ENCODE measurements at regions not wholly inside any gene's neighbourhood (a gene's known extent, or its start where the extent isn't known, plus 50 kb on each side); places are given as distances from the start of the nearest gene placed in this dataset.

DNA sequence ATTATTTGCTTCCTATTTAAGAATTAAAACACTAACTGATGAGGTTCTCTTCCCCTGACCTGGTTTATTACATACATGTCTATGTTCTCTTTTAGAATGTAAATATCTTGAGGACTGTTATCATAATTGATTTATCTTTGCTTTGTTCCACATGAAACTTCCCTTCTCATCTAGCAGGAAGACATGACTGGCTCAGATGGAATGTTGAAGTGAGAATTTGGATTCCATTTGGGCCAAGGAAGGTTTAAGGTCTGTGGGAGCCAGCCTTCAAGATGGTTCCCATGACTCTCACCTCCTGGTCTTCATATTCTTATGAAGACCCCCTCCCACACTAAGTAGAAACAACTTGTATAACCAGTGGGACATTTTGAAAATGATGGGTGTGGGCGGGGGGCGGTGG lies 222.2 kb upstream of the GADL1 start:
- TF ChIP-seq, protein P1, sequence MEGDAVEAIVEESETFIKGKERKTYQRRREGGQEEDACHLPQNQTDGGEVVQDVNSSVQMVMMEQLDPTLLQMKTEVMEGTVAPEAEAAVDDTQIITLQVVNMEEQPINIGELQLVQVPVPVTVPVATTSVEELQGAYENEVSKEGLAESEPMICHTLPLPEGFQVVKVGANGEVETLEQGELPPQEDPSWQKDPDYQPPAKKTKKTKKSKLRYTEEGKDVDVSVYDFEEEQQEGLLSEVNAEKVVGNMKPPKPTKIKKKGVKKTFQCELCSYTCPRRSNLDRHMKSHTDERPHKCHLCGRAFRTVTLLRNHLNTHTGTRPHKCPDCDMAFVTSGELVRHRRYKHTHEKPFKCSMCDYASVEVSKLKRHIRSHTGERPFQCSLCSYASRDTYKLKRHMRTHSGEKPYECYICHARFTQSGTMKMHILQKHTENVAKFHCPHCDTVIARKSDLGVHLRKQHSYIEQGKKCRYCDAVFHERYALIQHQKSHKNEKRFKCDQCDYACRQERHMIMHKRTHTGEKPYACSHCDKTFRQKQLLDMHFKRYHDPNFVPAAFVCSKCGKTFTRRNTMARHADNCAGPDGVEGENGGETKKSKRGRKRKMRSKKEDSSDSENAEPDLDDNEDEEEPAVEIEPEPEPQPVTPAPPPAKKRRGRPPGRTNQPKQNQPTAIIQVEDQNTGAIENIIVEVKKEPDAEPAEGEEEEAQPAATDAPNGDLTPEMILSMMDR (IDR thresholded peaks at IDR 0.05 in 2 of 3, conservative IDR thresholded peaks at IDR 0.05 in 1 of 3; ENCODE audit: borderline replicate concordance in 1 of 3, insufficient read depth in 1 of 3, low read depth in 2 of 3, low read length in 2 of 3), result no peak
- TF ChIP-seq, protein P2, sequence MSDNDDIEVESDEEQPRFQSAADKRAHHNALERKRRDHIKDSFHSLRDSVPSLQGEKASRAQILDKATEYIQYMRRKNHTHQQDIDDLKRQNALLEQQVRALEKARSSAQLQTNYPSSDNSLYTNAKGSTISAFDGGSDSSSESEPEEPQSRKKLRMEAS (IDR thresholded peaks at IDR 0.05), result no peak
- TF ChIP-seq EZH2 (IDR thresholded peaks at IDR 0.05) (no peak), RAD21 (IDR thresholded peaks at IDR 0.05; ENCODE audit: low read depth) (no peak), SP1 (IDR thresholded peaks at IDR 0.05; ENCODE audit: low read depth) (no peak), SIN3A (IDR thresholded peaks at IDR 0.05; ENCODE audit: low read depth) (no peak), ZFX (IDR thresholded peaks at IDR 0.05) (no peak), JUND (IDR thresholded peaks at IDR 0.05) (no peak), POLR2A (IDR thresholded peaks at IDR 0.05; ENCODE audit: borderline replicate concordance, extremely low read depth, insufficient read depth, insufficient read length) (no peak)

Data from HCT116 (cell line).